NCI-H1417 treated with DMSO at 0.1 percent for 48 hours (cell line): ENCODE measurements at regions not wholly inside any gene's neighbourhood (a gene's known extent, or its start where the extent isn't known, plus 50 kb on each side); places are given as distances from the start of the nearest gene placed in this dataset.

ENCODE experiments used
- DNase-seq: peaks from one replicate; lab custom pipeline; 2025; lab: John Stamatoyannopoulos, UW

DNA sequence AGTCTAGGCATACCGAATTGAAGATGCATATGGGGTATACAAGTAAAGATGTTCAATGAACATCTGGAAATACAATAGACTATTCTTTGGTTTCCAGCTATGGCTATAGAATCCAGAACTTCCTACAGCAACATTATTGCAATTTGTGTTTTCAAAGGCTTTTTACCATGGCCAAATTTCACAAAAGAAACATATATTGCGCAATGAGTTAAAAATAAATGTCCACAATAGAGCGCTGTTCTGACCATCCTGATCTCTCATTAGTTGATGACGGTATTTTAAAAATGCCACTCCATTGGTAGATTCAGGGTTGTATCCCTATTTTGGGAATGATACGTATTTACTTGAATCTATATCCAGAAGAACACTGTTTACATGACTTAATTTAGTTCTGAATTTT, 139.2 kb downstream of the LINC00632 start:
- no peak for DNase-seq

DNA sequence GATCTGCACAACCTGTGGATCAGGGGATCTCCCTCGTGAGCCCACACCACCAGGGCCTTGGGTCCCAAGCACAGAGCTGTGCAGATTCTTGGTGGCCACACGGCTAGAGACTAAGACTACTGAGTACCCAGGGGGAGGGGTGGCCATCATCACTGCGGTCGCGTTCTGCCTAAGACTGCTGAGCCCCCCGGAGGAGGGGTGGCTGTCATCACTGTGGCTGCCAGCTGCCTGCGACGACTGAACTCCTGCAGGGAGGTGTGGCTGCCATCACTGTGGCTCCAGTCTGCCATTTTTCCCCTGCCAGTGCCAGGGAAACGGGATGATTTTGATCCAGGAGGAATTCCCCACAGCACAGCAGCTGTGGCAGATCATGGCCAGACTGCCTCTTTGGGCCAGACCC, 141.7 kb upstream of the SPANXB1 start:
- DNase-seq: no peak

DNA sequence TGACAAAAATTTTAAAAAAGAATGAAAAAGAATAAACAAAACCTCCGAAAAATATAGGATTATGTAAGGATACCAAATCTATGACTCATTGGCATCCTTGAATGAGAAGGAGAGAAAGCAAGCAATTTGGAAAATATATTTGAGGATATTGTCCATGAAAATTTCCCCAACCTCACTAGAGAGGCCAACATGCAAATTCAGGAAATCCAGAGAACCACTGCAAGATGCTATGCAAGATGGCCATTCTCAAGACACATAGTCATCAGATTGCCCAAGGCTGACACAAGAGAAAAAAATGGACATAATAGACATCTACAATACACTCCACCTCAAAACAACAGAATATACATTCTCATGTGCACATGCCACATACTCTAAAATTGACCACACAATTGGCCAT, 135.9 kb upstream of the SPANXB1 start:
- DNase-seq: no peak

DNA sequence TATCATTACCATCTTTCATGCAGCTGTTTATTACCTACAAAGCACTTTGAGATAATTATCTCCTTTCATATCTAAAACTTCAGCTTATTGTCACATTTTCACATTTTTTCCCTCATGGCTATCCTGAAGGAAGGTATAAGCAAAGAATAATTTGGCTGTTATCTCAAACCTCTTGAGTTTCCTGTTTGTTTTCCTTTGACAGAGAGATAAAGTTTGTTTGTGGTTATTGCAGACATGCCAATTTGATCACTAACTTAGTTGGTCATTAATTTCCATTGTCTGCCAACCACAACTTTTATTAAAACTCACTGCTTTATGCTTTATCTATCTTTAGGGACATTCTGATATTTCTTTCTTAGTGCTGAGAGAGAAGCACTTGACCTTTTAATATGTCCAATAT, 89.8 kb upstream of the SPANXB1 start:
- no peak for DNase-seq

DNA sequence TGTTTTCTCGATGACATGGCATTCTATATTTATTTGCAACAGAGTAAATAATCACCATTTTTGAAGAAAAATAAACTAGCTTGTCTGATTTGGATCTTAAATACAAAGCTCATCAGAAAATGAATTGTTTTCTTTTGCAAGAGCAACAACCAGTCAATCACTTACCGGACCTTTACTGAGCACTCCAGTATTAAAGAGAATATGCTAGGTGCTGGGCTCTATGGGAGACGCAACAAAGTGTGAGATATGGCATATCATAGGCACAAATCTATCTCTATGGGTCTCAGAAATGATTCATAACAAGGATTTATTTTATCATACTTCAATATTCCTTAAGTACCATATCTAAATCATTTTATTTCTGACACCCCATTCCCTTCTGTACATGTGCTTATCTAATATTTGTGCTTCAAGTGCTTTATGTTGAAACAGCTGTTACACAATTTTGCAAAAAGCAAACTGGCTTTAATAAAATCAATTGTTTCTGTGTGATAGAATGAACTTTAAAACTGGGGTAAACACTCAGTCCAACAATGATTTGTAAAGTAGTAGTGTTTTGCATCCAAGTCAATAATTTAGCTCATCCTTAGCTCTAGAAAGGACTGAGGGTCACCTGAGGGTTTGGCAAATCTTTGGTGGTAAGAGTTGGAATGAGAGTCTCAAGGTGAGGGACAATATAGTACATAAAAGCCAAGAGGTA, 88.4 kb upstream of the SPANXB1 start:
- DNase-seq: no peak

DNA sequence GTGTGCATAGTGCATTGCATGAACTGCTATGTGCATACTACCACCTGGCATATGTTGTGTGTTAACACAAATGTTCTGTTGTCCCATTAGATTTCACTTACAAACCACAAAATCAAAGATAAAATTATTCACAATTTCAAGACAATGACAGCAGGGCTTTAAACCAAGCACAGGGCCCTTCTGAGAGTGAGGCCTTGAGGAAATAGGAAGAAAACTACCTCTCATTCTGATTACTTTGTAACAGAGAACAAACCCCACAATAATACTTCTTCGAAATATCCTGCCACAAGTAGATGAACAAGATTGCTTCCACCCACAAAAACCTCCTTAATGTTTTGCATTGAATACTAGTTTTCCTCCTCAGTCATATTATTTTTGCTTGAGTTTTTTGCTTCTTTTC, 85.5 kb upstream of the SPANXB1 start:
- no peak for DNase-seq

DNA sequence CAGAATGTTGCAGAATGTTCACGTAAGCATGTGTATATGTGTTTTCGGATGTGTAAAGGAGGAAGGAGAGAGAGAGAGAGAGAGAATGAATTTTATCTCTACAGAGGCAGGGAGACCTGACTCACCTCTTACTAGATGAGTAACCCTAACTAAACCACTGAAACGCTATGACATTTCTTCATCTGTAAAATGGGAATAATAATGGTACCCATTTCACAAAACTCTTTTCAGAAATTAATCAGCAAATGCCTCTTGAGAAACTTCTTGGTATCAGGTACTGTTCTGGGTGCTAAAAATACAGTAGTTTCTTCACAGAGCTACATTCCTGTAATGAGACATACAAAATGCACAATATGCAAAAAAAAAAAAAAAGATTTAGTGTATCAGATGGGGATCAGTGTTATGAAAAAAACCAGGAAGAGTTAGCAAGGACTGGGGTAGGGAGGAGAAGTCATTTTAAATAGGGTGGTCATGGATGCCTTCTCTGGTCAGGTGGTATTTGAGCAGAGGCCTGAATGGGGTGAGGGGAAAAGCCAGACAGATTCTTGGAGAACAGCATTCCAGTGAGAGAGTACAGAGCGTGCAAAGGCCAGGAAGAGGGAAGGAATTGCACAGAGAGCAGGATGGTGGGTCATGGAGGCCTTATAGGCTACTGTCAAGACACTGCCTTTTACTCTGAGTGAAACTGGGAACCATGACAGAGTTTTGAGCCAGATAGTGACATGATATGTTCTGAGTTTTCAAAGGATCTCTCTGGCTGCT, 84.9 kb upstream of the SPANXB1 start:
- DNase-seq: no peak

DNA sequence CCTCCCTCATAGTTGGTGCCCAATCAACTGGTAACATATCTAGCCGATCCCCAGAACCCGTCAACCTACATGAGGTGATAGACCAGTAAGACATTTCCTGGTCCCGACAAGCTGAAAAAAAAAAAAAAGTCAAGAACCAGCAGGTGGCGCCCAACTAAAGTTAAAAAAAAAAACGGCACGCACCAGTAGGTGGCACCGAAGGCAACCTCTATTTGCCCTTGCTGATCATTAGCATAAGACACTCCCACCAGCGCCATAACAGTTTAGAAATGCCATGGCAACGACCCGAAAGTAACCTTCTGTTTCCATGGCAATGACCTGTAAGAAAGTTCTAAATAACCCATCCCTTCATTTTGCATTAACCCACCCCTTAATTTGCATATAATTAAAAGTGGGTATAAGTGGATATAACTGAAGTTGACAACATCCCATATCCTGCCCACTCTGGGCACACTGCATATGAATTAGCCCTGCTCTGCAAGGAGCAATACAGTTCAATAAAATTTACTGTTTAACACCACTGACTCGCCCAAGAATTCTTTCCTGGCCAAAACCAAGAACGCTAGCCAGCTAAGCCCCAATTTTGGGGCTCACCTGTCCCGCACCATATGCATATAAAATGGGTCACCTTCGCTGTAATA, 83.9 kb upstream of the SPANXB1 start:
- DNase-seq: peak; percentile 6

DNA sequence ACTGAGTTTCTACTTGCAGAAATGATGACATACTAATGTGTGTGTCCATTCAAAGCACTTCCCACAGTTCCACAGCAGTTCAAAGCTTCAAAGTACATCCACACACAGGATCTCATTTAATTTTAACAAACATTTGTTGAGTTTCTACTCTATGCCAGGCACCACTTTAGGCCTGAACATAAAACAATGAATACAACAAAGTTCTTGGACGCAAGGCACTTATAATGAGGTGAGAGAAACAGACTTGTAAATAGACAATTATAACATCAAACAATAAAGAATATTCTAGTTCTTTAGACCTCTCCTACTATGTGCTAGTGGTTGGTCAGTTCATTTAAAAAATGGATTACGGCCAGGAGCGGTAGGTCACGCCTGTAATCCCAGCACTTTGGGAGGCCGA, 82.0 kb upstream of the SPANXB1 start:
- DNase-seq: no peak

DNA sequence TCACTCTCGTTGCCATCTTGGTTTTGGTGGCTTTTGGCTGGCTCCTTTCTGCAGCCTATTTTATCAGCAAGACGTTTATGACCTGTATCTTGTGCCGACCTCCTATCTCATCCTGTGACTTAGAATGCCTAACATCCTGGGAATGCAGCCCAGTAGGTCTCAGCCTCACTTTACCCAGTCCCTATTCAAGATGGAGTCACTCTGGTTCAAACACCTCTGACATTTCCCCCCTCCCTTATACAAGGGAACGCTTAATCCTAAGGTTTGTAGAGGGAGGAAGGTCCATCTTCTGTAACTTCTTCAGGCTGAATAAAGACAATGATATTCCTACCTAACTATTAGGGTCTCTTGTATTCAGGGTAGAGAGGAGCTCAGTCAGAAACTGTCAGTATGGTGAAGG, 79.3 kb upstream of the SPANXB1 start:
- DNase-seq: no peak

DNA sequence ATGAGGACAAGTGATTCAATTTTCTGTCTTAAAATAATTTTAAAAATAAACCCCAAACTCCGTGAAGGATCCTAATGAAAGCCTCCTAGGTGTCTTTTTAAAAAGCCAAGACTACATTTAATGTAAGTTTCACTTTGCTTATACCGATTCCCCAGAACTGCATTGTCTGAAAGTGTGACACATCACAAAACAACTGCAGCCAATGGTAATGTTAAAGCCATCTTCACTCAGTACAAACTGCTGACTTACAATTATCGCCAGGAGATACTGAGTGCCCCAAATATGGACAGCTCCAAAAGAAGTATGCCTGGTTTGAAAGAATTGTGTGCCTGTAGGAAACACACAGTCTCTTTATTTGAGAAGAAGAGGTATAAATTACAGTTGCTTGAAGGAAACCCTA, 73.7 kb upstream of the SPANXB1 start:
- no peak for DNase-seq

DNA sequence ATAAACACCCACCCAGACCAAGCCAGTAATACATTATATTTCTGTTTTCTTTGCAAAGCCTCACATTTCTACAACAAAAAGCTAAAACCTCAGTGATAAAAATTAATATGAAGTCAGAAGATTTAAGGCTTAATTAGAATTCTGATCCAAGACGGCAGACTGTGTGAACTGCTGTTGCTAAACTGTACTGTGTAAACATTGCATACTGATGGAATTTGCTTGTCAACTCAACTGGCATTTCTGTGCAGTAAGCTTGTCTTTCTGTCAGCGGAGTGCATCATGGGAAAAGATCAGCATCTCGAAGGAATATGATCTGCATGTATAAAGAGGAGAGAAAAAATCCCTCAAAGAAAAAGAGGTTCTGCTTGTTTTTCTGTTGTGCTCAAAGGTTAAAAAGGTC, 69.4 kb upstream of the SPANXB1 start:
- DNase-seq: no peak

DNA sequence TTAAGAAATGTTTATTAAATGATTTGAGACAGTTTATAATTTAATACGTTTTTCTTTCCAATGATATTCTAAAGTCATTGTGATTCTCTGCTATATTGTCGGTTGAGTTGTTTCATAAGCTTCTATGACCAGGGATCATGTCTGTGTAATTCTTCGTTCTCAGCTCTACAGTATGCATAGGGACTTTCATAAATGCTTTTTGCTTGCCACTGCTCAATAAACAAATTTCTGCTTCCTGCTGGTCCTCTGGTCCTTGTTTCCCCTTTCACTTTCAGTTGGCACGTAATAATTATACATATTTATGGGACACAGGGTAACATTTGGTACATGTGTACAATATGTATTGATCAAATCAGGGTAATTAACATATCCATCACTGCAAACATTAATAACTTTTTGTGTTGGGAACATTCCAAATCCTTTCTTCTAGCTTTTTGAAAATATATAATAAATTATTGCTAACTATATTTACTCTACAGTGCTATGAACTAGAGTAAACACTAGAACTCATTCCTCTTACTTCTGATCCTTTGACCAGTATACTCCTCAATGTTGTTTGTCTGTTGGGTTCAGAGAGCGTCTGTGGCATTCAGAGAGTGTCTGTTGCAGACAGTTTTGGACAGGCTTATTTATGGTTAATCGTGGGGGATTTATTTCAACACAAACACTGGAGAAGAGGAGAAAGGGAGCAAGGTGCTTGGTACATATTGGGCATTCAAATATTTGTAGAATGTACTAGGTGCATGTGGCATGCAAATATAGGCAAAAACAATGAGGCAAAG, 68.3 kb upstream of the SPANXB1 start:
- no peak for DNase-seq

DNA sequence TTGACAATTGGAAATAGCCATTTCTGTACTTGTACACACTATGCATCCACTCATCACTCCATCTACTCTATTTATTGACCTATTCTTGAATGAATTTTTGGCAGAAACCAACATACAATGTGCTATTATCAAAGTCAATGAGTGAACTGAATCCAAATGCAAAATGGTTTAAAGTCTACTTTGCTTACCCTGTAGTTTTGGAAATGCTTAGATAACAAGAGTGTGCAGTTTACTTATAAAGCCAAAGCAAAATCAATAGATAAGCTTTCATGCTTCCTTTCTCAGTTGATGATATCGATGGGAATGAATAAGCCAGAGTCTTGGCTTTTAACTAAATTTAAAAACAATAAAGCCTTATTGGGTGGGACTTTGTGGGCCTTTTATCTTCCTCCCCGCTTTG, 58.9 kb upstream of the SPANXB1 start:
- no peak for DNase-seq

DNA sequence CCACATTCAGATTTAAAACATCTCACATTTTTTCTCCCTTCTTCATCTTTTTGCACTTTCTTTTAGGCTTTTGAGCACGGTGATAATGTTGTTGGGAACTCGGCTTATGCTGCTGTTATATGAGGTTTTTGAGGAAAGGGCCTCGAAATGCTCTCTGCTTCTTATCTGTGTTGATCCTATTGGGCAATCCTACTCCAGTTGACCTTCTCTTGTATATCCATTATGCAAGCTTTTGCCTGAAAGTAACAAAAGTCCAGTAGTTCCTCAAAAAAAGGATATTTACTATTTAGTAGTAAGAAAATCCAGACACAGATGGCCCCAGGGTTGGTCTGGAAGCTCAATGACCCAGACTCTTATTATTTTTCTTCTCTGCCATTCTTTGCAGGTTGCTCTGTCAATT, 57.7 kb upstream of the SPANXB1 start:
- no peak for DNase-seq

DNA sequence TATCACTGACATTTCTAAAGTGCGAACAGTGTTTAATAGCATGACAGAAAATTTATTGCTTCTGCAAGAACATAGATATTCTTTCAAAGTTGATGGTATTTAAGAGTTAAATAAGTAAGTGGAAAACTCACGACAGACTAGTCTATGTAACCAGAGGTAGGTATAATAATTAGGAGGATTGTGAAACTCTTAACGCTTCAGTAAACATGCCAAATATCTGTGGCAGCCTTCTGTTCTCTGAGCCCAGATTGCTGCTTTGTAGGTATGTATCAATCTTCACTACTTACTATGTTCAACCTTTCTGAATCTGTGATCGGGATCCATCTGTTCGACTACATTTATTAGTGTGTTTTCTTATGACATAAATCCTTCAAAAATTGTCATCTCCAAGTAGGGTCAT, 53.6 kb upstream of the SPANXB1 start:
- no peak for DNase-seq

DNA sequence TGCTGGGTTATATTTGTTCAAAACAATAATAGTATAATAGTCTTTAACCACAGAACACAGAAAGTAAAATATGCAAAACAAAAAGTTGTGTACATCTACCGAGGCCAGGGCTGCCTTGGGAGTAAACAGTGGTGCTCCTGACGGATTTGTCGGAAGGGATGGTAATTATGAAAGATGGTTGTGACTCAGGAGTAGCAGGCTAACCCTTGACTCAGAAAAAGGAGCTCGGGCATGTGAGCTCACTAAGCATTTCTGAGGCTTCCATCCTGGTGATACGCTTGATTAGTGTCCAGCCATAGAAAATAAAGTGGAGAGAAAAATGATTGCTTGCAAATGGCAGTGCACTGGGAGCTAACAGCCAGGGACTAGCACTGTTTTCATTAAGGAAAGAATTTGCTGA, 53.2 kb upstream of the SPANXB1 start:
- no peak for DNase-seq
